ENCODE measurements at regions not wholly inside any gene's neighbourhood (a gene's known extent, or its start where the extent isn't known, plus 50 kb on each side); places are given as distances from the start of the nearest gene placed in this dataset.
A peak's percentile ranks its signal among the peaks of the same experiment; 100 is the strongest.

GRCh38 chr6:22943327-22943726 is 374.0 kb downstream of the HDGFL1 start:
- DNase-seq (ENCODE audit: low read depth) = no peak
- H3K4me3 ChIP-seq (ENCODE audit: low read depth, low read length) = no peak overlapping the region
- TF ChIP-seq, protein P1, sequence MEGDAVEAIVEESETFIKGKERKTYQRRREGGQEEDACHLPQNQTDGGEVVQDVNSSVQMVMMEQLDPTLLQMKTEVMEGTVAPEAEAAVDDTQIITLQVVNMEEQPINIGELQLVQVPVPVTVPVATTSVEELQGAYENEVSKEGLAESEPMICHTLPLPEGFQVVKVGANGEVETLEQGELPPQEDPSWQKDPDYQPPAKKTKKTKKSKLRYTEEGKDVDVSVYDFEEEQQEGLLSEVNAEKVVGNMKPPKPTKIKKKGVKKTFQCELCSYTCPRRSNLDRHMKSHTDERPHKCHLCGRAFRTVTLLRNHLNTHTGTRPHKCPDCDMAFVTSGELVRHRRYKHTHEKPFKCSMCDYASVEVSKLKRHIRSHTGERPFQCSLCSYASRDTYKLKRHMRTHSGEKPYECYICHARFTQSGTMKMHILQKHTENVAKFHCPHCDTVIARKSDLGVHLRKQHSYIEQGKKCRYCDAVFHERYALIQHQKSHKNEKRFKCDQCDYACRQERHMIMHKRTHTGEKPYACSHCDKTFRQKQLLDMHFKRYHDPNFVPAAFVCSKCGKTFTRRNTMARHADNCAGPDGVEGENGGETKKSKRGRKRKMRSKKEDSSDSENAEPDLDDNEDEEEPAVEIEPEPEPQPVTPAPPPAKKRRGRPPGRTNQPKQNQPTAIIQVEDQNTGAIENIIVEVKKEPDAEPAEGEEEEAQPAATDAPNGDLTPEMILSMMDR (IDR thresholded peaks at IDR 0.05; ENCODE audit: insufficient read depth, low read depth, low read length) = no peak

DNA sequence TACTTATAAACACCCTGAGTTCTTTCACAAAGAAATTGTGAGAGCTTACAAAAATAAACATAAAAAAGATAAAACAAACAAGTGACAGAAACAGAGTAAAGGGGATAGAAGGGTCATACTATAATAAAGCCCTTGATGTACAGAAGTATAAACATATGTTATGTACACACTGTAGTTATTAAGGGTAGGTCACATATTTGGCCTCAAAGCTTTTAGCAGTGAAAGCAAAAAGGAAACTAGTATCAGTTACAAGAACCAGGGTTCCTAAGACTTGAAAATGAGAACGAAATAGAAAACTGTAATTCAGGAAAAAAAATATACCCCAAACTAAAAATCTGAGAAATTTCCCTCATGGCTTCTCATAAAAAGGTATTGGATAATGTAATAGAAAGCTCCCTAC is 380.6 kb downstream of the HDGFL1 start:
- DNase-seq (ENCODE audit: low read depth) = peak; percentile 16
- TF ChIP-seq, protein P1 (IDR thresholded peaks at IDR 0.05; ENCODE audit: insufficient read depth, low read depth, low read length) = no peak
- no peak overlapping the region for H3K4me3 ChIP-seq (ENCODE audit: low read depth, low read length)

GRCh38 chr6:22952097-22952496 is 382.7 kb downstream of the HDGFL1 start:
- no peak overlapping the region for H3K4me3 ChIP-seq (ENCODE audit: low read depth, low read length)
- peak; percentile 14 for DNase-seq (ENCODE audit: low read depth)
- TF ChIP-seq, protein P1 (IDR thresholded peaks at IDR 0.05; ENCODE audit: insufficient read depth, low read depth, low read length) = no peak

- DNase-seq (ENCODE audit: low read depth) = peak; percentile 51
- TF ChIP-seq, protein P1 (IDR thresholded peaks at IDR 0.05; ENCODE audit: insufficient read depth, low read depth, low read length) = no peak
- peak overlapping the region; percentile 45 for H3K4me3 ChIP-seq (ENCODE audit: low read depth, low read length)
These were observed 385.5 kb downstream of the HDGFL1 start for GRCh38 chr6:22954749-22955385.

GRCh38 chr6:22956029-22956681 is 386.8 kb downstream of the HDGFL1 start:
- DNase-seq (ENCODE audit: low read depth) = no peak
- H3K4me3 ChIP-seq (ENCODE audit: low read depth, low read length) = no peak overlapping the region
- TF ChIP-seq, protein P1 (IDR thresholded peaks at IDR 0.05; ENCODE audit: insufficient read depth, low read depth, low read length) = no peak

GRCh38 chr6:22958677-22959076 is 389.3 kb downstream of the HDGFL1 start:
- TF ChIP-seq, protein P1 (IDR thresholded peaks at IDR 0.05; ENCODE audit: insufficient read depth, low read depth, low read length) = no peak
- no peak overlapping the region for H3K4me3 ChIP-seq (ENCODE audit: low read depth, low read length)
- DNase-seq (ENCODE audit: low read depth) = no peak

Data from fibroblast of villous mesenchyme (primary cell).